ENCODE measurements at regions not wholly inside any gene's neighbourhood (a gene's known extent, or its start where the extent isn't known, plus 50 kb on each side); places are given as distances from the start of the nearest gene placed in this dataset.

DNA sequence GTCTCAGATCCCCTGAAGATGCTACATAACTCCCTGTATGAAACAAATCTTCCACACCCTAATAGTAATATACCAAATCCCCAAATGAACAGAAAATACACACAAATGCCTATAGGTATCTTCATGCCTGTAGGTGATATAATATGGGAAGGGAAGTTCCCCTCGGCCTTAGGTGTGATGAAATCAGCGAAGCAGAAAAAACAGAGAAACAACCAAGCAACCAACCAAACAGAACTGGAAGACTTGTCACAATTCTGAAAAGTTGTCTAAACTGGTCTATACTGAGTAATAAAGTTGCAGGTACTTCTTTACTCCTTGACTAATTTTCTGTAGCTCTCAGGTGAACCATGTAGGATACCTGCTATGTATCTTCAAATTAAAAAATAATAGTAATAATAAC lies 82.2 kb upstream of the SATB1 start:
- TF ChIP-seq, protein P1, sequence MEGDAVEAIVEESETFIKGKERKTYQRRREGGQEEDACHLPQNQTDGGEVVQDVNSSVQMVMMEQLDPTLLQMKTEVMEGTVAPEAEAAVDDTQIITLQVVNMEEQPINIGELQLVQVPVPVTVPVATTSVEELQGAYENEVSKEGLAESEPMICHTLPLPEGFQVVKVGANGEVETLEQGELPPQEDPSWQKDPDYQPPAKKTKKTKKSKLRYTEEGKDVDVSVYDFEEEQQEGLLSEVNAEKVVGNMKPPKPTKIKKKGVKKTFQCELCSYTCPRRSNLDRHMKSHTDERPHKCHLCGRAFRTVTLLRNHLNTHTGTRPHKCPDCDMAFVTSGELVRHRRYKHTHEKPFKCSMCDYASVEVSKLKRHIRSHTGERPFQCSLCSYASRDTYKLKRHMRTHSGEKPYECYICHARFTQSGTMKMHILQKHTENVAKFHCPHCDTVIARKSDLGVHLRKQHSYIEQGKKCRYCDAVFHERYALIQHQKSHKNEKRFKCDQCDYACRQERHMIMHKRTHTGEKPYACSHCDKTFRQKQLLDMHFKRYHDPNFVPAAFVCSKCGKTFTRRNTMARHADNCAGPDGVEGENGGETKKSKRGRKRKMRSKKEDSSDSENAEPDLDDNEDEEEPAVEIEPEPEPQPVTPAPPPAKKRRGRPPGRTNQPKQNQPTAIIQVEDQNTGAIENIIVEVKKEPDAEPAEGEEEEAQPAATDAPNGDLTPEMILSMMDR (conservative IDR thresholded peaks at IDR 0.05) = no peak
- TF ChIP-seq EZH2 (IDR thresholded peaks at IDR 0.05; ENCODE audit: low read depth) = no peak
